ENCODE measurements at regions not wholly inside any gene's neighbourhood (a gene's known extent, or its start where the extent isn't known, plus 50 kb on each side); places are given as distances from the start of the nearest gene placed in this dataset.

- H3K27ac Mint-ChIP-seq = no peak overlapping the region
- H3K4me1 Mint-ChIP-seq = no peaks in the 10 kb centered on the region
- H3K4me3 Mint-ChIP-seq = no peak overlapping the region
- peaks cover 0 to 2% (median 0%) of the 10 kb centered on the region in 6 donors for H3K9me3 Mint-ChIP-seq
- H3K36me3 Mint-ChIP-seq = no peaks in the 10 kb centered on the region
- no peak for DNase-seq
- H3K27me3 Mint-ChIP-seq (ENCODE audit: low read depth in 3 of 3) = peaks cover 0 to 8% (median 5%) of the 10 kb centered on the region in 3 donors
Observed at GRCh38 chr14:101347893-101348777, 213.2 kb upstream of the DIO3 start.

GRCh38 chr14:101349108-101349507 is 212.2 kb upstream of the DIO3 start:
- Mint-ChIP-seq H3K27me3 (ENCODE audit: low read depth in 3 of 3) (peaks cover 0 to 8% (median 0%) of the 10 kb centered on the region in 3 donors), H3K36me3 (no peaks in the 10 kb centered on the region), H3K27ac (no peak overlapping the region), H3K9me3 (peaks cover 0 to 2% (median 0%) of the 10 kb centered on the region in 6 donors), H3K4me3 (no peak overlapping the region), H3K4me1 (no peaks in the 10 kb centered on the region)
- DNase-seq = no peak

- no peaks in the 10 kb centered on the region for H3K36me3 Mint-ChIP-seq
- peaks cover 0 to 8% (median 0%) of the 10 kb centered on the region in 3 donors for H3K27me3 Mint-ChIP-seq (ENCODE audit: low read depth in 3 of 3)
- no peaks in the 10 kb centered on the region for H3K4me1 Mint-ChIP-seq
- no peak overlapping the region for H3K4me3 Mint-ChIP-seq
- no peak overlapping the region for H3K27ac Mint-ChIP-seq
- peaks cover 0 to 2% (median 0%) of the 10 kb centered on the region in 6 donors for H3K9me3 Mint-ChIP-seq
- no peak for DNase-seq
Observed at GRCh38 chr14:101350021-101350420, 211.3 kb upstream of the DIO3 start.

GRCh38 chr14:101350691-101351090 is 210.6 kb upstream of the DIO3 start:
- H3K9me3 Mint-ChIP-seq = peaks cover 0 to 2% (median 0%) of the 10 kb centered on the region in 6 donors
- H3K4me3 Mint-ChIP-seq = no peak overlapping the region
- no peaks in the 10 kb centered on the region for H3K4me1 Mint-ChIP-seq
- no peaks in the 10 kb centered on the region for H3K36me3 Mint-ChIP-seq
- peaks cover 0 to 8% (median 0%) of the 10 kb centered on the region in 3 donors for H3K27me3 Mint-ChIP-seq (ENCODE audit: low read depth in 3 of 3)
- DNase-seq = no peak
- no peak overlapping the region for H3K27ac Mint-ChIP-seq

GRCh38 chr14:101351146-101351545 is 210.1 kb upstream of the DIO3 start:
- H3K27me3 Mint-ChIP-seq (ENCODE audit: low read depth in 3 of 3) = peaks cover 0 to 8% (median 0%) of the 10 kb centered on the region in 3 donors
- no peak overlapping the region for H3K27ac Mint-ChIP-seq
- no peak for DNase-seq
- H3K9me3 Mint-ChIP-seq = peaks cover 0 to 2% (median 0%) of the 10 kb centered on the region in 6 donors
- no peak overlapping the region for H3K4me3 Mint-ChIP-seq
- no peaks in the 10 kb centered on the region for H3K4me1 Mint-ChIP-seq
- no peaks in the 10 kb centered on the region for H3K36me3 Mint-ChIP-seq

GRCh38 chr14:101351769-101352168 is 209.5 kb upstream of the DIO3 start:
- no peak overlapping the region for H3K27ac Mint-ChIP-seq
- H3K36me3 Mint-ChIP-seq = no peaks in the 10 kb centered on the region
- peaks cover 0 to 6% (median 3%) of the 10 kb centered on the region in 3 donors for H3K27me3 Mint-ChIP-seq (ENCODE audit: low read depth in 3 of 3)
- no peak for DNase-seq
- H3K9me3 Mint-ChIP-seq = peaks cover 0 to 2% (median 0%) of the 10 kb centered on the region in 6 donors
- H3K4me3 Mint-ChIP-seq = no peak overlapping the region
- H3K4me1 Mint-ChIP-seq = no peaks in the 10 kb centered on the region

GRCh38 chr14:101352567-101352966 is 208.7 kb upstream of the DIO3 start:
- Mint-ChIP-seq H3K4me1 (no peaks in the 10 kb centered on the region), H3K4me3 (no peak overlapping the region), H3K9me3 (peaks cover 0 to 2% (median 0%) of the 10 kb centered on the region in 6 donors), H3K27me3 (ENCODE audit: low read depth in 3 of 3) (peaks cover 0 to 6% (median 4%) of the 10 kb centered on the region in 3 donors), H3K27ac (no peak overlapping the region), H3K36me3 (no peaks in the 10 kb centered on the region)
- DNase-seq = no peak

GRCh38 chr14:101353422-101353821 is 207.9 kb upstream of the DIO3 start:
- Mint-ChIP-seq H3K27ac (no peak overlapping the region), H3K4me3 (no peak overlapping the region), H3K9me3 (peaks cover 0 to 2% (median 0%) of the 10 kb centered on the region in 6 donors)

GRCh38 chr14:101354726-101355125 is 206.6 kb upstream of the DIO3 start:
- Mint-ChIP-seq H3K9me3 (peaks cover 0 to 2% (median 0%) of the 10 kb centered on the region in 6 donors), H3K27me3 (ENCODE audit: low read depth in 3 of 3) (peaks cover 0 to 8% (median 8%) of the 10 kb centered on the region in 3 donors), H3K27ac (no peak overlapping the region), H3K4me1 (no peaks in the 10 kb centered on the region), H3K36me3 (no peaks in the 10 kb centered on the region), H3K4me3 (no peak overlapping the region)
- no peak for DNase-seq

More at GRCh38 chr14:101353422-101353821, 207.9 kb upstream of the DIO3 start:
- no peak for DNase-seq
- H3K27me3 Mint-ChIP-seq (ENCODE audit: low read depth in 3 of 3) = peaks cover 0 to 6% (median 4%) of the 10 kb centered on the region in 3 donors
- no peaks in the 10 kb centered on the region for H3K36me3 Mint-ChIP-seq
- no peaks in the 10 kb centered on the region for H3K4me1 Mint-ChIP-seq

- H3K36me3 Mint-ChIP-seq = no peaks in the 10 kb centered on the region
- H3K4me3 Mint-ChIP-seq = no peak overlapping the region
- DNase-seq = no peak
- H3K4me1 Mint-ChIP-seq = no peaks in the 10 kb centered on the region
- H3K27ac Mint-ChIP-seq = no peak overlapping the region
- peaks cover 0 to 2% (median 0%) of the 10 kb centered on the region in 6 donors for H3K9me3 Mint-ChIP-seq
- H3K27me3 Mint-ChIP-seq (ENCODE audit: low read depth in 3 of 3) = peaks cover 0 to 8% (median 8%) of the 10 kb centered on the region in 3 donors
Observed at GRCh38 chr14:101355284-101355683, 206.0 kb upstream of the DIO3 start.

- H3K9me3 Mint-ChIP-seq = no peaks in the 10 kb centered on the region
- no peaks in the 10 kb centered on the region for H3K36me3 Mint-ChIP-seq
- no peak overlapping the region for H3K27ac Mint-ChIP-seq
- no peaks in the 10 kb centered on the region for H3K4me1 Mint-ChIP-seq
- H3K27me3 Mint-ChIP-seq (ENCODE audit: low read depth in 3 of 3) = peaks cover 0 to 8% (median 4%) of the 10 kb centered on the region in 3 donors
- DNase-seq = no peak
- no peak overlapping the region for H3K4me3 Mint-ChIP-seq
Observed at GRCh38 chr14:101357038-101357437, 204.3 kb upstream of the DIO3 start.

GRCh38 chr14:101357559-101358319 is 203.6 kb upstream of the DIO3 start:
- peaks cover 0 to 2% (median 0%) of the 10 kb centered on the region in 6 donors for H3K9me3 Mint-ChIP-seq
- H3K27me3 Mint-ChIP-seq (ENCODE audit: low read depth in 3 of 3) = peaks cover 0 to 8% (median 6%) of the 10 kb centered on the region in 3 donors
- H3K4me1 Mint-ChIP-seq = no peaks in the 10 kb centered on the region
- no peaks in the 10 kb centered on the region for H3K36me3 Mint-ChIP-seq
- no peak overlapping the region for H3K4me3 Mint-ChIP-seq
- DNase-seq = no peak
- no peak overlapping the region for H3K27ac Mint-ChIP-seq

- no peak for DNase-seq
- H3K27ac Mint-ChIP-seq = no peak overlapping the region
- no peak overlapping the region for H3K4me3 Mint-ChIP-seq
- peaks cover 0 to 2% (median 0%) of the 10 kb centered on the region in 6 donors for H3K9me3 Mint-ChIP-seq
- no peaks in the 10 kb centered on the region for H3K4me1 Mint-ChIP-seq
- H3K27me3 Mint-ChIP-seq (ENCODE audit: low read depth in 3 of 3) = peaks cover 0 to 8% (median 6%) of the 10 kb centered on the region in 3 donors
- no peaks in the 10 kb centered on the region for H3K36me3 Mint-ChIP-seq
Observed at GRCh38 chr14:101358320-101359125, 202.8 kb upstream of the DIO3 start.

Measured in immature natural killer cell (primary cell).